ENCODE measurements at regions not wholly inside any gene's neighbourhood (a gene's known extent, or its start where the extent isn't known, plus 50 kb on each side); places are given as distances from the start of the nearest gene placed in this dataset.

GRCh38 chr15:69538379-69538778 is 85.8 kb downstream of the RPLP1 start:
- no peak for TF ChIP-seq CTCF (IDR thresholded peaks at IDR 0.05; ENCODE audit: low read length)
- TF ChIP-seq EZH2 (optimal IDR thresholded peaks at IDR 0.05; ENCODE audit: low read depth, low read length): no peak

Measured in MM.1S (cell line).